ENCODE measurements at regions not wholly inside any gene's neighbourhood (a gene's known extent, or its start where the extent isn't known, plus 50 kb on each side); places are given as distances from the start of the nearest gene placed in this dataset.

- no peak overlapping the region for H3K4me3 ChIP-seq (ENCODE audit: low read depth, low read length)
- TF ChIP-seq ZNF549 (tag by site-specific recombination; IDR thresholded peaks at IDR 0.05): no peak
- no peak for TF ChIP-seq YY2 (tag by site-specific recombination; IDR thresholded peaks at IDR 0.05)
- TF ChIP-seq ZNF354C (tag by site-specific recombination; IDR thresholded peaks at IDR 0.05; ENCODE audit: borderline replicate concordance, low read depth): no peak
- TF ChIP-seq ZNF239 (tag by site-specific recombination; IDR thresholded peaks at IDR 0.05): no peak
- TF ChIP-seq ZNF350 (tag by site-specific recombination; IDR thresholded peaks at IDR 0.05): no peak
- no peak for TF ChIP-seq KLF1 (tag by site-specific recombination; IDR thresholded peaks at IDR 0.05)
- TF ChIP-seq ZNF335 (tag by site-specific recombination; conservative IDR thresholded peaks at IDR 0.05): no peak
- no peak for TF ChIP-seq ZNF654 (tag by site-specific recombination; IDR thresholded peaks at IDR 0.05; ENCODE audit: low read depth)
- TF ChIP-seq ZNF555 (tag by site-specific recombination; conservative IDR thresholded peaks at IDR 0.05): no peak
- no peak for TF ChIP-seq SP7 (tag by site-specific recombination; IDR thresholded peaks at IDR 0.05)
- TF ChIP-seq ZIC2 (tag by site-specific recombination; IDR thresholded peaks at IDR 0.05): no peak
- no peak for TF ChIP-seq ZNF629 (tag by site-specific recombination; IDR thresholded peaks at IDR 0.05)
- TF ChIP-seq ZNF473 (tag by site-specific recombination; IDR thresholded peaks at IDR 0.05): no peak
- no peak for TF ChIP-seq ZXDB (tag by site-specific recombination; IDR thresholded peaks at IDR 0.05)
- H3K36me3 ChIP-seq (ENCODE audit: control insufficient read depth in 2 of 2, insufficient read depth in 1 of 2, low read length in 2 of 2): no peaks in the 10 kb centered on the region
- H3K27ac ChIP-seq (ENCODE audit: extremely low read depth, low read depth, low read length): no peak overlapping the region
- ChIA-PET CTCF (no interaction called here), POLR2A (no interaction called here)
- no peaks in the 10 kb centered on the region for H3K9me3 ChIP-seq (ENCODE audit: control insufficient read depth, insufficient read depth, low read depth, low read length)
- H3K4me1 ChIP-seq (ENCODE audit: control insufficient read depth, insufficient read depth, low read length): no peaks in the 10 kb centered on the region
Observed at GRCh38 chr12:83753205-83753604, 1066.5 kb downstream of the TMTC2 start.

DNA sequence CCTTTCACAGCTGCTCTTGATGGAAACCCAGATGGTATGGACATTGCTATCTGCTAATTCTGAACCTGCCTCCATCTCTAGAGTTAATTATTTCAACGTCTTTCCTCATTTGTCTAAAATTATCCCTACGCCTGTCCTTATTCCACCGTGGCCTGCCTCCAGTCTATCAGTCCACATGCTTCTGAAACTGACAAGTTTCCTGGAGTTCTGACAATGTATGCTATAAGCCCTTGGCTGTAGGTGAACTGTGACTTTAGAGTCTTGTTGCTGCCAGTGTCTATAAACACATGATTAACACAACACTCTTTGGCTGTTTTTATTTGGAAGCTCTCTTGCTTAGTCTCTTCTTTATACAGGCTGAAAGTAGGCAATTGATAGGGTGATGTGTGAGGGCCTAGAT, 1052.9 kb downstream of the TMTC2 start:
- Histone ChIP-seq H3K36me3 (ENCODE audit: control insufficient read depth in 2 of 2, insufficient read depth in 1 of 2, low read length in 2 of 2) (no peaks in the 10 kb centered on the region), H3K4me1 (ENCODE audit: control insufficient read depth, insufficient read depth, low read length) (no peaks in the 10 kb centered on the region), H3K4me3 (ENCODE audit: low read depth, low read length) (no peak overlapping the region), H3K27ac (ENCODE audit: extremely low read depth, low read depth, low read length) (no peak overlapping the region), H3K9me3 (ENCODE audit: control insufficient read depth, insufficient read depth, low read depth, low read length) (no peaks in the 10 kb centered on the region)
- ChIA-PET POLR2A (no interaction called here), CTCF (no interaction called here)
- TF ChIP-seq YY1 (tag by site-specific recombination; IDR thresholded peaks at IDR 0.05) (no peak), OSR2 (tag by site-specific recombination; IDR thresholded peaks at IDR 0.05) (no peak), HOXC10 (CRISPR knock-in tag; IDR thresholded peaks at IDR 0.05) (no peak), ZFP3 (tag by site-specific recombination; IDR thresholded peaks at IDR 0.05; ENCODE audit: low read depth) (no peak), ZNF549 (tag by site-specific recombination; IDR thresholded peaks at IDR 0.05) (no peak), ZBTB17 (tag by site-specific recombination; IDR thresholded peaks at IDR 0.05) (no peak), INSM2 (tag by site-specific recombination; IDR thresholded peaks at IDR 0.05) (no peak), ZNF610 (tag by site-specific recombination; IDR thresholded peaks at IDR 0.05; ENCODE audit: borderline replicate concordance) (no peak), MZF1 (tag by site-specific recombination; IDR thresholded peaks at IDR 0.05; ENCODE audit: borderline replicate concordance) (no peak), GFI1B (tag by site-specific recombination; IDR thresholded peaks at IDR 0.05) (no peak), ZNF629 (tag by site-specific recombination; IDR thresholded peaks at IDR 0.05) (no peak), EGR2 (tag by site-specific recombination; IDR thresholded peaks at IDR 0.05; ENCODE audit: low read depth) (no peak), IKZF3 (tag by site-specific recombination; IDR thresholded peaks at IDR 0.05) (no peak), ZNF211 (tag by site-specific recombination; IDR thresholded peaks at IDR 0.05; ENCODE audit: low read depth) (no peak), ZNF501 (tag by site-specific recombination; IDR thresholded peaks at IDR 0.05) (no peak)
- TF ChIP-seq, protein P1, sequence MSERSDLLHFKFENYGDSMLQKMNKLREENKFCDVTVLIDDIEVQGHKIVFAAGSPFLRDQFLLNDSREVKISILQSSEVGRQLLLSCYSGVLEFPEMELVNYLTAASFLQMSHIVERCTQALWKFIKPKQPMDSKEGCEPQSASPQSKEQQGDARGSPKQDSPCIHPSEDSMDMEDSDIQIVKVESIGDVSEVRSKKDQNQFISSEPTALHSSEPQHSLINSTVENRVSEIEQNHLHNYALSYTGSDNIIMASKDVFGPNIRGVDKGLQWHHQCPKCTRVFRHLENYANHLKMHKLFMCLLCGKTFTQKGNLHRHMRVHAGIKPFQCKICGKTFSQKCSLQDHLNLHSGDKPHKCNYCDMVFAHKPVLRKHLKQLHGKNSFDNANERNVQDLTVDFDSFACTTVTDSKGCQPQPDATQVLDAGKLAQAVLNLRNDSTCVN (tag by site-specific recombination; optimal IDR thresholded peaks at IDR 0.05): no peak
